GM12873 (cell line): ENCODE measurements at regions not wholly inside any gene's neighbourhood (a gene's known extent, or its start where the extent isn't known, plus 50 kb on each side); places are given as distances from the start of the nearest gene placed in this dataset.

ENCODE experiments used
- TF ChIP-seq, protein P1 (sequence below): IDR thresholded peaks from 2 replicates; pipeline ENCODE4 v1.5.1; 2012; ENCODE audit warnings: low read depth, mild to moderate bottlenecking, moderate library complexity, low read length, control low read depth; ENCODE audit not compliant: insufficient read depth; ENCODE audit errors: missing control alignments

DNA sequence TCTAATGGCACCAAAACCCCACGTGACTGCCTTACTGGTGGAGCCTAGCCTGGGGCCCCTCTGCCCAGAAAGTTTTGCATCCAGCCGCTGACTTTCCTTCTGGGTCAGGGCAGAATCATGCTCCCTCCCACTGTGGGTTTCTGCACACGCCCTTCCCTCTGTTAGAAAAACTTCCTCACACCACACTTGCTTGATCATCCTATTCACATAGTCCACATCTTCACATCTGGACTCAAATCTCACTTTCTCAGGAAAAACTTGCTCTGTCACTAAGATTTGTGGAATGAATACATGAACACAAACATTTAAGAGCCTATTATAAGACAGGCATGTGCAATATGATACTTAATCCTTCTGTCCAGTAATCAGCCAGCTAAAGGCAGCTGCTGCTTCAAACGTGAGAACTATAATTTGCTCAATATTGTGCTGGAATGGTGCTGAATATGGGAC, 274.7 kb downstream of the RND3 start:
- TF ChIP-seq, protein P1, sequence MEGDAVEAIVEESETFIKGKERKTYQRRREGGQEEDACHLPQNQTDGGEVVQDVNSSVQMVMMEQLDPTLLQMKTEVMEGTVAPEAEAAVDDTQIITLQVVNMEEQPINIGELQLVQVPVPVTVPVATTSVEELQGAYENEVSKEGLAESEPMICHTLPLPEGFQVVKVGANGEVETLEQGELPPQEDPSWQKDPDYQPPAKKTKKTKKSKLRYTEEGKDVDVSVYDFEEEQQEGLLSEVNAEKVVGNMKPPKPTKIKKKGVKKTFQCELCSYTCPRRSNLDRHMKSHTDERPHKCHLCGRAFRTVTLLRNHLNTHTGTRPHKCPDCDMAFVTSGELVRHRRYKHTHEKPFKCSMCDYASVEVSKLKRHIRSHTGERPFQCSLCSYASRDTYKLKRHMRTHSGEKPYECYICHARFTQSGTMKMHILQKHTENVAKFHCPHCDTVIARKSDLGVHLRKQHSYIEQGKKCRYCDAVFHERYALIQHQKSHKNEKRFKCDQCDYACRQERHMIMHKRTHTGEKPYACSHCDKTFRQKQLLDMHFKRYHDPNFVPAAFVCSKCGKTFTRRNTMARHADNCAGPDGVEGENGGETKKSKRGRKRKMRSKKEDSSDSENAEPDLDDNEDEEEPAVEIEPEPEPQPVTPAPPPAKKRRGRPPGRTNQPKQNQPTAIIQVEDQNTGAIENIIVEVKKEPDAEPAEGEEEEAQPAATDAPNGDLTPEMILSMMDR = no peak

DNA sequence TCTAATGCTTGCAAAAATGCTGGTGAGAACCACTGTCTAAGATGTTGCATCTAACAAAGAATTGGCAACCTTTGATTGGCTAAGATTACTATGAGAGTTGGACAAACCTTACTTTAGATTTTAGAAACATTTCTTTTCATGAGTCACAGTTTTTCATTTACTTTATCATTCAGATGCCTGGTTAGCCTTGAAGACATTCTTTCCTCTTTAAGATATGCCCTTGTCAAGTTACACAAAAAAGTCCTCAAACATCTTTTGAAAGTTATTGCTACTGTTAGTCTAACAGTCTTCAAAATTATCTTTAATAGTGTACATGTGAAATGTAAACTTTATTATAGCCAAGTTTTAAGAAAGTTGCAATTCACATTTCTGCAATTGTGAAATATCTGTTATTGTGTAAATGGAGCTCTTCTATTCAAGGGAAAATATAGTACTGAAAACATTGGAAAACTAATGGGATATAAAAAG, 276.3 kb downstream of the RND3 start:
- TF ChIP-seq, protein P1 = no peak

DNA sequence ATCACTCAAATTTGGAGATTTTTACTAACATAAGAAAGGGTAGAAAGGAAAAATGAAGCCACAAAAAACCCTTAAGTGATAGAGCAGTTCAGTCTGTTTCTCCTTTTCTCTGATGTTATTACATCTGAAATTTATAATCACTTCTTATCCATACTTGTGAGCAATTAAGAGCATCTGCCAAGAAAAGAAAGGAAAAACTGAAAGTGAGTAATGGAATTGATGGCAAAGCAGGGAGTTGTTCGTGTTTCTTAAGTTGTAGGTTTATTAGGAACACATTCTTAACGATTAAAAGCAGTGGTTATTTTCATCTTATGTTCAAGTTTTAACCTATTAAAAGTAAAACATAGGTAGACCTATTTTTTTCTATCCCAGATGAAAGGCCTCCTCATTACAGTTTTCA, 277.7 kb downstream of the RND3 start:
- TF ChIP-seq, protein P1 = no peak

DNA sequence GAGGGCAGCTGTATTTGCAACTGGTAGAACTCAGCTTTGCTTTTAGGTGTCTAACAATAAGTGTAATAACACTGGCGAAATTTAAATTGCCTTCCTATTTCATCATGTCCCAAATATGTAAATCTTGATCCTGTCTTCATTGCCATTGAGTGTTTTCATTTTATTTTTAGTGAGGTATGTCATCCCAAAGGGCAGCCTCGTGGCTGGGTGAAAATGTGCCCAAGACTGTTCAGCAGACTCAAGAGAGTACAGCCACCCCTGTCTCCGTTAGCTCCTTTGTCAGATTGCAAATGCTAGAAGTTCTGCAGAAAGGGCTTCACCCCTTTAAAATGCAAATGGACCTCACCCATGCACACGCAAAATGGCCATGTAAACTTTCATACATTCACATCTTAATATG, 278.8 kb downstream of the RND3 start:
- TF ChIP-seq, protein P1 = no peak

DNA sequence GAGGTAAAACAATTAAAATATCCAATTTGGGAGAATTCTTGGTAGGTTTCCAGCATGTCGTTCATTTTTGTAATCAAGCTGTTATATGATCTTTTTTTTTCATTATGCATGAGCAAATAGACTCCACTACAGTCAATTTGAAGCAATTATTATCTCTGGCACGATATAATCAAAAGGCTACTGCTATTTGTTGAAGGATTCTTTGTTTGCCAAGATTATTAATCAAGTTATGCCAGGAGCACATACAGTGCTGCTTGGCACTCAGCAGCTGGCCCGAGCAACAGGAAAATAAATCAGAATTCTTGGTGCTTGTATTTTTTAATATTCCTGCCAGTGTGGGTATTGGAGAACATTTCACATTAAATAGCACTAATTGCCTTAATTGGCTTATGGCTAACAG, 279.5 kb downstream of the RND3 start:
- TF ChIP-seq, protein P1 = no peak

DNA sequence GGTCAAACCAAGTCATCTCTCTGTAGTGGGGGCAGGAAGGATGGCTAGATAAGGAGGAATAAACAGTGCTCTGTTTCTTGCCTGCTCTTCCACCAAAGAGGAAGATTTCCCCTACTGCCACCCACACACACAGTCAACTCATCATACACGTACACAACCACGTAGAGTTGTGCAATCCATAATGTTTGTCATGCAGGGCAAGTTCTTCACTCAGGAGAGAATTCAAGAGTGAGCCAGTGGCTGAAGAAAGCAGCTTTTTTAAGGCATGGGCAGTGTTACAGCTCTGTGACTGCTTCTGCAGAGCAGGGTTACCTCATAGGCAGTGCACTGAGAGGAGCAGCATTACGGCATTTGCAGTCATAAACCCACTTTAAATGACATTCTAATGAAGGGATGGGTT, 283.0 kb downstream of the RND3 start:
- TF ChIP-seq, protein P1 = no peak

DNA sequence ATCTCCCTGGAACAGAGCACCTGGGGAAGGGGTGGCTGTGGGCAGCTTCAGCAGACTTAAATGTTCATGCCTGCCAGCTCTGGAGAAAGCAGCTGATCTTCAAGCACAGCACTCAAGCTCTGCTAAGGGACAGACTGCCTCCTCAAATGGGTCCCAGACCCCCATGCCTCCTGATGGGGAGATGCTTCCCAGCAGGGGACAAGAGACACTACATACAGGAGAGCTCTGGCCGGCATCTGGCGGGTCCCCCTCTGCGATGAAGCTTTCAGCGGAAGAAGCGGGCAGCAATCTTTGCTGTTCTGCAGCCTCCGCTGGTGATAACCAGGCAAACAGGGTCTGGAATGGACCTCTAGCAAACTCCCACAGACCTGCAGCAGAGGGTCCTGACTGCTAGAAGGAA, 294.8 kb downstream of the RND3 start:
- TF ChIP-seq, protein P1 = no peak
